DMS114 treated with DMSO at 0.1 percent for 48 hours (cell line): ENCODE measurements at regions not wholly inside any gene's neighbourhood (a gene's known extent, or its start where the extent isn't known, plus 50 kb on each side); places are given as distances from the start of the nearest gene placed in this dataset.

Experiments used
- DNase-seq: peaks from one replicate; lab custom pipeline; 2025; ENCODE audit not compliant: unreplicated experiment; lab: John Stamatoyannopoulos, UW

- DNase-seq, result no peak
Measured at GRCh38 chr3:94946683-94947082, 883.8 kb downstream of the NSUN3 start.

- DNase-seq, result no peak
Measured at GRCh38 chr3:94961423-94962100, 898.7 kb downstream of the NSUN3 start.

DNA sequence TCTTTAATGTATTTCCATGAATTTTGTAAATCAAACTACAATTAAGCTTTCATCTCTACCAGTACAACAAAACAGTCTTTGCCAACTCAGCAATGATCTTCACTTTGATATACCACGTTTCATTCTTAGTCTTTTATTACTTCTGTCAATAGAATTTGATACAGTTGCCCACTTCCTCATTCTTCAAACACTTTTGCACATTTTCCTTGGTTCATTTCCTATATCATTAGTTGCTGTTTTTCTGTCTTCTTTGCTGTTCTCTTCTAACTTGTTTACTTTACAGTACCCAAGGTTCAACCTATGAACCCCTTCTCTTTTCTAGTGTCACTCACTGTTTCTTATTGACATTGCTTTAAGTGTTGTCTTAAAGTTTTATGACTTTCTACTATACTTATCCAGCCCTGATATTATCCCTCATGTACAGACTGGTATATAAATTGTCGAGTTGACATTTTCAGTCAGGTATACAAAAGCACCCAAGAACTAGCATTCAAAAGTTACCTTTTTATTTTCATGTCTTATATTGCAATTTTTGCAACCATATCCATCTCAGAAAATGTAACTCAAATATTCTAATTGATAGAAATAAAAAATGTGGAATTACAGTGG is 903.1 kb downstream of the NSUN3 start:
- DNase-seq, result no peak

DNA sequence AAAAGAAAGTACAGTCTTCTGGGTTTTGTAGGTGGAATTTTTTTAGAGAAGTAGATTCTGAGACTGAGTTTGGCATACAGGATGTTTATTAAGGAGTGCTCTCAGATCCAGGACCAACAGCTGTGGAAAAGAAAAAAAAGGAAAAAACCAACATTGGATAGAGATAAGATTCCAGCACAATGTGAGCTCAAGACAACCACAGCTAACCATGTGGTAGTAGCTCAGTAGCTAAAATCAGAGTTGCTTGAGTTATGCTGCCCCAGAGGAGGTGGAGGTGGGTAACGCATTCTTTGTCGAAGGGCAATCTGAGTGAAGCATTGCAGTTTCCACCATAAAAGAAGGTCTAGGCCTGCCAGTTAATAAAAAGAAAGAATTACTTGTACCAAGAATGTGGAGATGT is 904.3 kb downstream of the NSUN3 start:
- no peak for DNase-seq

- DNase-seq, result no peak
Measured at GRCh38 chr3:94968519-94968918, 905.7 kb downstream of the NSUN3 start.

- DNase-seq, result no peak
Measured at GRCh38 chr3:94972066-94972465, 909.2 kb downstream of the NSUN3 start.

DNA sequence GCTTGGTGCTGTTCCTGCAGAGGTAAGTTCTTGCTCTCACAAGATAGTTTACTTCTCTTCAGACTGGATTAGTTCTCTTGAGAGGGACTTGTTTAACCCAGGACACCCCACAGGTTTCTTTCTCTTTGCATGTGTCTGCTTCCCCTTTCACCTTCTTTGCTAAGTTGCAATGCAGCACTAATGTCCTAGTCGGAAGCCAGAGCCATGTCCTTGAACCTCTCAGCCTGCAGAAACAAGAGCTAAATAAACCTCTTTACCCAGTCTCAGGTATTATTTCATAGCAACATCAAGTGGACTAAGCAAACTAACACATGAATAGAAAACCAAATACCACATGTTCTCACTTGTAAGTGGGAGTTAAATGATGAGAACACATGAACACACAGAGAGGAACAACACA is 915.2 kb downstream of the NSUN3 start:
- no peak for DNase-seq

DNA sequence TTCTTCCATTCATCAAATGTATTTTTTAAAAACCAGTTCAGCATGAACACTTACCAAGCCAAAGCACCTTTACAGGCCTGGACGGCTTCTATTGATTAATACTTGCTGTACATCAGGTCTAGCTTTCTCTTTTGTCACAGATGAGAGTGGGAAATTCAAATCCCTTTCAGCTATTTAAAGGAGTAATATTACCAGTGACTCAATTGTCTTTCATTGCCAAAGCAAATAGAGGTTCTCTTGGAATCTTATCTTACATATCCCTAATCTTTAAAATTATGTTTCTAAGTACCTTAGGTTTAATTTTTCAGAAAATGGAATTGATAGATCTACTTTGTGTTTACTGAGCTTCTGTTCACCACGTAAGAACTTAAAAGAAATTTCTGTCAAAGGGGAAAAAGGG is 922.9 kb downstream of the NSUN3 start:
- DNase-seq, result no peak

DNA sequence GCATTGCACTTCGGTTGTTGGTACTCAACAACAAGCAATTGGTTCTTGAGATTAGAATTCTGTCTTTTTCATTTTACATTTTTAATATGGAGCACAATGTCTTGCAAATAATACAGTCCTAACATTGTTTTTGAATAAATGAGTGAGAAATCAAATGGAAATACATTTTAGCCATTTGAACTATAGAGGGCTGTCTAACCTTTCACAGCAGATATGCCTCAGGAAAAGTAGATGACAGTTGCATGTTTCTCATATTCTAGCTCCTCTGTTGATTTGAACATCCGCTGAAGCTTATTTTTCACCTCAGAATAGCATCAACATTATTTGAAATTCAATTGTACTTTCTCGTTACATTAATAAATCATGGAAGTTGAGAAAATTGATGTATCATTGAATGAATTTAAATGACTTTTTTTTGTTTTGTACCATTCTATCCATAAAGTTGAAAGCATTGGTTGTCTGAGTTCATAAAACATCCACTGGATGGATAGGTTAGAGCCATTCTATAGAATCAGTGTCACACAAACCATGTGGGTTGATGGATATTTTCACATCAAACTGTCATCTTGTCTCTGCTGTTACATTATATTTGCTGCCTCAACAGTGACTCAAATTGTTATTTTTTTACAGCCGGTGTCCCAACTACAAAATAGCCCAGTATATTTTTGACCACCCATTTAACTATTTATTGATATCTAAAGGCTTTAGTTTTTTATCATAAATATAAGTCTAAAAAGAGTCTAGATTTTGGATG is 928.3 kb downstream of the NSUN3 start:
- no peak for DNase-seq

DNA sequence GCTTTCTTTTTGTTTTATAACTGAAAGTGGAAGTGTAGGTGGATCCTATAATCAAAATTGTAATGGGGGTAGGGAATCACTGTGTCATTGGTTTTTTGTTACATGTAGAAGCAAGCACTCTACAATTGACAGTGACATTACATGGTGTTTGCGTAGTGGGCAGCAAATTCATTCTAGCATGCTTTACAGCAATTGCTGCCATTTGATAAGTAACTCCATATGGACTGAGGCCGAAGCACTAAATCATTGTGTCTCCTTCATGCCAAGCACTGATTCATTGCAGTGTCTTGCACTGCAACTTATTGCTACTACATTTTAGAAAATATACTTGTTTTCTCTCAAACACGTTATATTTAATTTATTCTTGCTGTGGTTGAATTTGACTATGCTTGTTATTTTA is 933.9 kb downstream of the NSUN3 start:
- no peak for DNase-seq

GRCh38 chr3:95002438-95003046 is 939.7 kb downstream of the NSUN3 start:
- no peak for DNase-seq

- DNase-seq, result no peak
Measured at GRCh38 chr3:95028688-95029087, 965.8 kb downstream of the NSUN3 start.

DNA sequence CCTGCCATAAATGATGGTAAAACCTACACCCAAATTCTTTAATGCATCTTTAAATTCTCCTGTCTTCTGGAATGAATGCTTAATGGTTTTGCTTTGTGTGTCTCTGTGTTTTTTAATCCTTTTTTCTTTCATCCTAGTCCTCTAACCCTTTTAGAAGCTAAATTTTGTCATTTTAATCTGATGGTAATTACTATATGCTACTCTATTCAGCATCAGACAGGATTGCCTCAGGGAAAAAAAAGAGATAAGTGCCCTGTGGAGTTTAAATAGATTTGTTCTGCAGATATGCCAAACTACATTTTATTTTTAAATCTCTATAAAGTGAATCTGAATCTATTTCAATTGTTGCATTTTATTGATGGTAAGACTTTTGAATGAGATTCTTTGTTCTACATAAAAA is 966.8 kb downstream of the NSUN3 start:
- DNase-seq, result no peak

DNA sequence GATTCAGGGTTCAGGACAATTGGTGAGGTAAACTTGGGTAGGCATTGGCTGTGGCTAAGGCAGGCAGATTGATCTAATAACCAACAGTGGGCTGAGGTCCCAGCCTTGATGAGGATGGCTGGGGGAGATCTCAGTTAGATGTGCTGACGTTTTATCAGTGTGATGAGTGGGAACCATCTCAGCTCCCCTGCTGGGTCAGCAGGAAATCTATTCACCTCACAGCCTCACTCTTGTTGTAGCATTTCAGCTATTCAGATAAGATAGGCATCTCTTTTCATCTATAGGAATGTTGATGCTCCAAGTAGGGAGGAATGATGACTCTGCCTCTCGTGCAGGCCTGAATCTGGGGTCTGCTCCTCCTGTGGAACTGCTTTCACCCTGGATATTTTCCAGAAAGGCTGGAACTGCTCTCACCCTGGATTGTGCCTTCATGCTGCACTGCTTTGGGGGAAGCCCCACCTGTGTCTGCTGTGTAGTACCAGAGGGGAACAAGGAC is 973.7 kb downstream of the NSUN3 start:
- DNase-seq, result no peak

DNA sequence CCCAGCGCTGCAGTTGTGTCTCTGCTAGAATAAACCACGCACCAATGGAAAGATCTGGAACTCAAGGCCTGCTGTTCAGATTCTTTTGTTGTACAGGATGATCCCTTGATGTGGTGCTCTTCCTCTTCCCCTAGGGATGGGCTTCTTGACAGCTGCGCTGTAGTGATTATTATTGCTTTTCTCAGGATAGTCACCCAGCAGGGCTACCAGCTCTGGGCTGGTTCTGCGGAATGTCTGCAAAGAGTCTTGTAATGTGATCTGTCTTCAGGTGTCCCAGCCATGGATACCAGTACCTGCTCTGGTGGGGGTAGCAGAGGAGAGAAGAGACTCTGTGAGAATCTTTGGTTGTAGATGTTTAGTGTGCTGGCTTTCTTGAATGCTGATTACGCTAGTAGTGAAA is 974.2 kb downstream of the NSUN3 start:
- DNase-seq, result no peak

DNA sequence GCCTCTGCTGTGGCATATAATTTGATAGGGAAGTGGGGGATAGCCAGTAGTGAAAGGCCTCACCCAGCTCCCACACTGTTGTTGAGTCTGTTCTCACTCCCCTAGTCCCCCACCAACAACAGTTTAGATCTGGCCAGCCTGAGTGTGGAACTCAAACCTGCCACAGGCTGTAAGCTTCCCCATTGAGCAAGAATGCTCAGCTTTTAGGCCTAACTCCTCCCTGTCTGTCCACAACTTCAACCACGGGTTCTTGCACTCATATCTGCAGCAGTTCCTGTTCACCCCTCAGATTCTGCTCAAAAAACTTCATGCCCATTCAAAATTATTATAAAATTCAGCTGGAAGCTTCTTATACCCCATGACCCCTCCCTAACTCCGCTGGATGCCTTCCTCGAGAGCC is 975.1 kb downstream of the NSUN3 start:
- no peak for DNase-seq

DNA sequence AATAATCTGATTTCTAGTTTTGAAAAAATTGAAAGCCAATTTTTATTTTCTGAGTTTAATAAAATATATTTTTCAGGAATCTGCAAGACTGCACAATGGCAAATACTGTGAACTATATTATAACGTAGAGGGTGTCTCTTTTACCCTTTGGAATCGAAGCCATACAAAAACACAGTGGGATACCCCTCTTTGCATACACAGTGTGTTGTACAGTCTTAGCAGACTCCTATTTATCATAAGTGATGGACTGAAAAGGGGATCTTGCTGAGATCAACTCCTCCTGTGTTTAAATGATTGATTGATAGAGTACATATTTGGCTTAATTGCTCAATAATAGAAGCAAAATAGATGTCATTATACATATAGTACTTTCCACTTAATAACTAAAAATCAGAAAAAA is 981.2 kb downstream of the NSUN3 start:
- DNase-seq, result no peak

- no peak for DNase-seq
Measured at GRCh38 chr3:95048564-95048963, 985.7 kb downstream of the NSUN3 start.

DNA sequence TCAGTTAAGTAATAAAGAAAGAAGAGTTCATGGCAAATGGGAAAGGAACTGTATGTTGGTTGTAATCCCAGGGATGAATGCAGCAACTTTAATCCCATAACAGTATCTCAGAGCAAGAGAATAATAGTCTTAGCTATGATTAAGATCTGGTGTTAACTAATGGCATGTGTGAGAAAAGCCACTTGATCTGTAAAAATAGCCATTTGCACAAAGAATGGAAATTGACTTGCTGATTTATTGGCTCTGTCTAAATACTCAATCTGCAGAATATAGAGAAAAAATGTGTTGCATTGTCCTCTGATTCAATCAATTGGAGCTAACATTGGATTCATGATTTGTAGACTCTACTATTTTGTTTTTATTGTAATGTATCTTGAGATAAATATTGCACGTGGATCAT is 987.0 kb downstream of the NSUN3 start:
- DNase-seq, result no peak

GRCh38 chr3:95055288-95055687 is 992.4 kb downstream of the NSUN3 start:
- DNase-seq, result no peak

DNA sequence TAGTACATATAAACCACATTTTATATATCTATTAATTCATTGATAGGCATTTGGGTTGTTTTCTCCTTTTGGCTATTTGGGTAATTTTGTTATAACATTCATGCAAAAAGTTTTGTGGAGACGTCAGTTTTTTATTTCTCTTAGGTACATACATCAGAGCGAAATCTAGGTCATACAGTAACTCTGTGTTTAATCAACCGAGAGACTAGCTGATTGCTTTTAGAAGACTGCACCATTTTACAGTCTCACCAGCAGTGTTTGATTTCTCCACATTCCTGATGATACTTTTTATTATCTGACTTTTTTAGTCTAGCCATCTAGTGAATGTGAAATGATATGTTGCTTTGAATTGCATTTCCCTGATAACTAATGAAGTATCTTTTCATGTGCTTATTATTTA is 1019.3 kb downstream of the NSUN3 start:
- no peak for DNase-seq

DNA sequence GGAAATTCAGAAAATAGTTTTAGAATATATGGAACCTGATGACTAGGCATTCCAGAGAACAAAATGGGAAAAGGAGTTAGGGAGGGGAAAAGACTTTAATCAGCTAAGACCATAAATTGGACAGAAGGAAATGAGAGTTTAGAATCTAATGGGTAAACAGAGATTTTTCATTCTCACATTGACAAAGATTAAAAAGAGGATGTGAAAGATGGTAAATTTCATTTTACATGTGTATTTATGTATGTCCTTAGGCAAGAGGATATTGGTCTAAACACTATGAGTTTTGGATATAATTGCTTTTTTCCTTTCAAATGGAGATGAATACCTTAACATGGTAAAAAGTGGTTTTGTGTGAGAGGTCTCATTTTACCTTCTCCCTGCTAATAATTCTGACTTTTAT is 1021.9 kb downstream of the NSUN3 start:
- no peak for DNase-seq
